ENCODE measurements at regions not wholly inside any gene's neighbourhood (a gene's known extent, or its start where the extent isn't known, plus 50 kb on each side); places are given as distances from the start of the nearest gene placed in this dataset.

- DNase-seq (ENCODE audit: low spot score) = no peak
These were observed 68.6 kb upstream of the ITGA11 start for GRCh38 chr15:68500363-68501258.

DNA sequence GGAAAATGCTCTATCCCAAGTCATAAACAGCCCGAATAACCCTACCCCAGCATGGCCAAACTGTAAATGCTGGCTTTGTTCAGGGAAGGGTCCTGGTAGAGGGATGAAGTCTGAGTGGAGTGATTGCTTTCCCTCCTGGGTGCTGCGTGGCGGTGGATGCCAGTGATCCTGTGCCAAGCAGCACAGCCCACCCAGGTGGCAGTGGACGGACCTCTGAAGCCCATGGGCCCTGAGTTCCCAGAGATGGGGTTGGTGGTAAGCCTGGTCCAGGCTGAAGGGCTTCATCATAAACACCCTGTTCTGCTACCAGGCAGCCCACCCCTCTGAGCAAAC lies 69.3 kb upstream of the ITGA11 start:
- DNase-seq (ENCODE audit: low spot score) = no peak

DNA sequence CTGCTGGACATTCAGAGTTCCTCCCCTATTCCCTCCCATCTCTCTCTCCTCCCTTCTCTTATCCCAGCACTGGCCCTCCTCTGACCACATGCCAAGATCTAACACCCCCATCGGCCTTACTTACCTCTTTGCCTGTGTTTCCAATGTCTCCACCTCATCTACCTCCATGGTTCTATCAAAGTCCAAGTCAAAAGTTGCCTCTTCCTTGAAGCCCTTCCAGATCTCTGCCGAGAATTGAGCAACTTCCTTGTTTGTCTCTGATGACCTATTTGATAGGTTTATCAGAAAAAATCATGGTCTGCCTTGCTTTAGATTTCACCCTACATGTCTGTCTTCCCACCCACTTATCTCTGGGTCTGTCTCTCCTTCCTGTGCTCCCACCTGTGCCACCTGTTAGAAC lies 69.7 kb upstream of the ITGA11 start:
- no peak for DNase-seq (ENCODE audit: low spot score)

GRCh38 chr15:68502398-68502901 lies 70.5 kb upstream of the ITGA11 start:
- DNase-seq (ENCODE audit: low spot score) = no peak

DNA sequence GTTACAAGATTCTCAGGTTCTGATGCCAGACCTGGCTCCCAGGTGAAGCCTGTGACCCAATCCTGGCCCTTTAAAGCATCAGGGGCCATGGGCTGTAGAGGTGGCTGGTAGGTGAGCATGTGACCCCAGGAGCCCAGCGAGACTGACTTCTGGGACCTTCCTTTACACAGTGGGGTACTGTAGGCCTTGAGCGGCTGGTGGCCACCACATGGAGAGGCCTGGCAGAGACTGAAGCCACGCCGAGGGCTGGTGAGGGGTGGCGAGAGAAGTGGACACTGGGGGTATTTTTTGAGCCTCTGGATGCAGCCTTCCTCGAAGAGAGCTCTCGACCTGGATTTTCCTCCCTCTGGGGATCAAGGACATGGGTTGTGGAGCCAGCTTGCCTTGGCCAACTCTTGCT lies 71.2 kb upstream of the ITGA11 start:
- DNase-seq (ENCODE audit: low spot score) = no peak

GRCh38 chr15:68503791-68504680 lies 72.1 kb upstream of the ITGA11 start:
- DNase-seq (ENCODE audit: low spot score) = no peak

GRCh38 chr15:68504681-68505170 lies 72.8 kb upstream of the ITGA11 start:
- DNase-seq (ENCODE audit: low spot score) = no peak

- no peak for DNase-seq (ENCODE audit: low spot score)
These were observed 72.7 kb upstream of the CORO2B start for GRCh38 chr15:68506071-68506470.

- DNase-seq (ENCODE audit: low spot score) = no peak
These were observed 71.3 kb upstream of the CORO2B start for GRCh38 chr15:68507447-68507846.

GRCh38 chr15:68508485-68509189 lies 70.2 kb upstream of the CORO2B start:
- no peak for DNase-seq (ENCODE audit: low spot score)

DNA sequence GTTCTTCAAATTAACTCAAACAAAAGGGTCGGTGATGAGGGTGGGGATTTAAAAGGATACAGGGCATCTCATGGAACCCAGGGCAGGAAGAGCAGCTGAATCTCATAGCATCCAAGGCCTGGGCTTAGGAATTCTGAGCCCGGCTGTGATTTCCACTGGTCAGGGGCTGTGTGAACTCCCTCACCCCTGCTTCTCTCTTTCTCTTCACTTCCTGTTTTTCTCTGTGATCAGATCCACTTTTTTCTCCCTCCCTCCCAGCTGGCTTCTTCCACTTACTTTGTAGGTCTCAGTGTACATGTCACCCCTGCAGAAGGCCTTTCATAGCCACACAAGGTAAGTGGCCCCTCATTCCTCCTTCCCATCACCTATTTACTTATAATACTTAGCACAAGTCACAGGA lies 68.2 kb upstream of the CORO2B start:
- no peak for DNase-seq (ENCODE audit: low spot score)

DNA sequence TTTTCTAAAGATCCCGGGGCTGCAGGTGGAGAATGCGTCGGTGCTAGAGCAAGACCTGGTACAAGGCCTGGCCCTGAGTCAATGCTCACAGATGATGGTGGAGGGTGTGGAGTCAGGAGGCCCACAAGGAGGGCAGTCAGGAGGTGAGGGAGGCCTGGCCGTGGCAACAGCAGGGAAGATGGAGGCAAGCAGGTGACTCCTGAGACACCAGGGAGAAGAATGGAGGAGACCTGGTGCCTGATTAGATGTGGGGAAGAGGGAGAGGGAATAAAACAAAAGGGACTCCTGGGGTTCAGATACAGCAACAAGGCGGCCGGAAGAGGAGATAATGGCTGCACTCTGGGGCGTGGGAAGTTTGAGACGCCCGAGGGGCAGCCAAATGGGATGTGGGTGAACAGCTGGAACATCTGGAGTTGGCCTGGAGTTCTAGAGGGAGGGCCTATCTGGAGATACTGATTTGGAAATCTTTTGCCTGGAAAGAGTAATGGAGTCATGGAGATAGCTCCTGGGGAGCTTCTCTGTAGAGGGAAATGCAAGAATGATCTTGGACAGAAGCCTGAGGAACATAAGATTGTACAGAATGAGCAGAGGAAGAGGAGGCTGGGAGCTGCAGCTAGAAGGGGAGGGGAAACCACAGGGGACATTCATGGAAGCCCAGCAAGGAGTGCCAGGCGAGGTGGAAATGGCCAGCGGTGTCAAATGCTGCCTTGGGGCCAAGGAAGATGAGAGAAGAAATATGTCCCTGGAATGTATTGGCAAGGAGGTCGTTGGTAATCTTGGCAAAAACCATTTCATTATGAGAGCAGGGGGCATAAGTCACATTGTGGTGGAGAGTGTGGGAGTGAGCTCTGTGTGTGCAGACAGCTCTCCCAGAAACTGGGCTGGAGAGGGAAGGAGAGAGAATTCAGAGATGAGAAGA lies 67.5 kb upstream of the CORO2B start:
- no peak for DNase-seq (ENCODE audit: low spot score)

- DNase-seq (ENCODE audit: low spot score) = no peak
These were observed 66.7 kb upstream of the CORO2B start for GRCh38 chr15:68512052-68512451.

GRCh38 chr15:68512598-68512997 lies 66.2 kb upstream of the CORO2B start:
- no peak for DNase-seq (ENCODE audit: low spot score)

DNA sequence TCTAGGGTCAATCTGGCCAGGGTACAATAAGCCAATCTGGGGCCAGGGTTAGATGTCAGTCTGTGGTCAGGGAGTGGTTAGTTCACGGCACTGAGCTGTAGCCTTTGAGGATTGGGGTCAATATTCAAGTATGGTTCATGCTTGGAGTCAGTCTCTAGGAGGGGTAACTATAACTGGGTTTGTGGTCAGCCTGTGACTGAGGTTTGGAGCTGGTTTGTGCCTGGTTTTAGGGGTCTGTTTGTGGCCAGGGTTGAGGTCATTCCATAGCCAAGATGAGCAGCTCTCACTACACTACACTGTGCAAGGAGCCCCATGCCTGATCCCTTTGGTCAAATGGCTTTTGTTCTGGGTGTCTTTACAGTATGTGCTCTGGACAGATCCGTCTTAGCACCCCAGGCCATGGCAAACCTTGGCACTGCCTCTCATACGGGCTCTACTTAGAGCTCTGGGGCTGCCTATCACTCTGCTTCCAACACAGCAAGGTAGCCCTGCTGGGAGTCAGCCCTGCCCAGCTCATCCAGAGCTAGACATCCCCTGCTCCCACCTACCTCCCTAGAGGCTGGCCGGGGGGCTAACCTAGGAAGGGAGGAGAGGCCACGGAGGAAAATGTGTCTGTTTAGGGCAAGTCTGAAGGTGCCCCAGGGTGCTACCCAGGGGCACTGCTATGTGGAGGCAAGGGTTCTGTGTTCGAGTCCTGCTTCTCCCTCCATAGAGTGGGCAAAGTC lies 63.3 kb upstream of the CORO2B start:
- no peak for DNase-seq (ENCODE audit: low spot score)

DNA sequence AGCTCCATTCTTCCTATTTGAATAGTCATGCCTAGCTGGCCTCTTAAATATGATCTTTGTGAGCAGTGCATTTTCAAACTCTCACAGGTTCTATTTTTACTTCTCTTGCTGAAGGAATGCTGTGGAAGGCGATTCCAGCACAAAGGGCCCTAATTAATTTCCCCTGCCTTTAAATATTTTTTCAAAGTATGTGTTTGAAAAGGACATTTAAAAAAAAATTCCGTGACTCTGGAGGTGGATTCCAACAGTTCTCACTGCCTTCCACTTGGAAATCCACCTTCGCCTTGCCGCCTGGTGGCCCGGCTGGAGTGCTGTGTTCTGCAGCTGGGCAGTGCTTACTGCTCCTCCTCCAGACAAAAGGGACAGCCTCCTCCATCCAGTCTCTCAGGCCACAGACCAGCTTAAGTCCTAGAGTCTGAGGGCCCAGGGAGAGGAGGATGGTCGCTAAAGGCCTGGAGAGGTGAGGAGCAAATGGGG lies 61.5 kb upstream of the CORO2B start:
- DNase-seq (ENCODE audit: low spot score) = no peak

- no peak for DNase-seq (ENCODE audit: low spot score)
These were observed 60.7 kb upstream of the CORO2B start for GRCh38 chr15:68518046-68518445.

GRCh38 chr15:68518785-68519430 lies 59.9 kb upstream of the CORO2B start:
- no peak for DNase-seq (ENCODE audit: low spot score)

DNA sequence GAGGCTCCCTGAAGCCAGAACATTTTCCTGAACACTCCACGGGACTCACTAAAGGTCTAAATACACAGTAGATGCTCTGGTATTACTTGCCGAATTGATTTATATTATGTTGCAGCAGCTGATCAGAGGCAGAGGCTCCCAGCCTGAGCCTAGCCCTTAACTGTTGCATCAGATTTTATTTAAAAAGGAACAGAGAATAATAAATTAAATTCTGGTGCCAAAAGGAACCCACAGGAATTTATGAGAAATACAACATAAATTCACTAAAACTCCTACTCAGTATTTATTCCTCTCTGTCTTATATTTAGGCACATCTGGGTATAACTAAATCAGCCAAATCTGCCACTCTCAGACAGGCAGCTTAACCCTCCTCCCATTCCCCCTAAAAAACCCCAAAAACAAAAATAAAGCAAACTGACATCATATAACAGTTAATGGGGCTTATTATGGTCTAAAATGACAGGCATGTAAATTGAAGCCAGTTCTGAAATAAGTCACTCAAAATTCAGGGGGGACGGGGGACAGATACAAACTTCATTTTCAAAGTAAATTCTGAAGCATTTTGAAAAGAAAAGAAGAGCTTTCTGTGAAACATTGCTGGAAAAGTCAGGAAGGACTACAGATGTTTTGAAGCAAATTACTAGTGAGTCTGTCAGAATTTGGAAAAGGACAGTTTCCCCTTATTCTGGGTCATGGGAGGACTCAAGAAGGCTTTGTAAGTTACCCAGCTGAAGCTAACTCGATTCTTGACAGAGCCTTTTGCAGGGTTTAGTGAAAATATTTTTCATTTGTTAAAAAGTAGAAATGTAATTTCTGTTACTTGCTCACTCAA lies 53.8 kb upstream of the CORO2B start:
- DNase-seq (ENCODE audit: low spot score) = no peak

Measured in kidney capillary endothelial cell (primary cell).